ENCODE measurements at regions not wholly inside any gene's neighbourhood (a gene's known extent, or its start where the extent isn't known, plus 50 kb on each side); places are given as distances from the start of the nearest gene placed in this dataset.

DNA sequence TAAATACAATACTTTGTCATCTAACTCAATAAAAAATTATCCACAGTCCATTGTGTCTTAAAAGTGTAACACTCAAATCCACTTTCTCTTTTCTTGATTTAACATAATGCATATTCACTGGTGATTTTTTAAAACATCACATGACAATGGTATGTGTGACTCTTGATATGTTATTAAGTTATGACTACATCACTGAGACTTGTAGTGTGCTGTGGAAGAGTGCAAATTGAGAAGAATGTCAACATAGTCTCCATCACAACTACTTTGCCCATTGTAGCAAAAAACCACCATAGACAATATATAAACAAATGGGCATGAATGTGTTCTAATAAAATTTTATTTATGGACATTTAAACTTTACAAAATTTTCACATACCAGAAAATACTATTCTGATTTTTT is 380.7 kb upstream of the PMFBP1 start:
- intact Hi-C loops (cut with micrococcal nuclease): no loop called here
- Mint-ChIP-seq H3K27me3 (no peaks in the 10 kb centered on the region), H3K27ac (no peak overlapping the region), H3K4me1 (ENCODE audit: low read depth) (no peaks in the 10 kb centered on the region), H3K9me3 (peaks cover 20% of the 10 kb centered on the region), H3K36me3 (ENCODE audit: low read depth) (no peaks in the 10 kb centered on the region), H3K4me3 (no peak overlapping the region)

- peaks cover 29% of the 10 kb centered on the region for H3K9me3 Mint-ChIP-seq
- H3K4me1 Mint-ChIP-seq (ENCODE audit: low read depth): no peaks in the 10 kb centered on the region
- no peaks in the 10 kb centered on the region for H3K36me3 Mint-ChIP-seq (ENCODE audit: low read depth)
- H3K27ac Mint-ChIP-seq: no peak overlapping the region
- H3K27me3 Mint-ChIP-seq: no peaks in the 10 kb centered on the region
- no peak overlapping the region for H3K4me3 Mint-ChIP-seq
- intact Hi-C loops (cut with micrococcal nuclease): no loop called here
These were observed 379.7 kb upstream of the PMFBP1 start for GRCh38 chr16:72551649-72552048.

GRCh38 chr16:72549878-72550277 is 377.9 kb upstream of the PMFBP1 start:
- H3K4me3 Mint-ChIP-seq: no peak overlapping the region
- H3K4me1 Mint-ChIP-seq (ENCODE audit: low read depth): no peaks in the 10 kb centered on the region
- intact Hi-C loops (cut with micrococcal nuclease): no loop called here
- peaks cover 2% of the 10 kb centered on the region for H3K36me3 Mint-ChIP-seq (ENCODE audit: low read depth)
- peaks cover 47% of the 10 kb centered on the region for H3K9me3 Mint-ChIP-seq
- no peaks in the 10 kb centered on the region for H3K27me3 Mint-ChIP-seq
- no peak overlapping the region for H3K27ac Mint-ChIP-seq

DNA sequence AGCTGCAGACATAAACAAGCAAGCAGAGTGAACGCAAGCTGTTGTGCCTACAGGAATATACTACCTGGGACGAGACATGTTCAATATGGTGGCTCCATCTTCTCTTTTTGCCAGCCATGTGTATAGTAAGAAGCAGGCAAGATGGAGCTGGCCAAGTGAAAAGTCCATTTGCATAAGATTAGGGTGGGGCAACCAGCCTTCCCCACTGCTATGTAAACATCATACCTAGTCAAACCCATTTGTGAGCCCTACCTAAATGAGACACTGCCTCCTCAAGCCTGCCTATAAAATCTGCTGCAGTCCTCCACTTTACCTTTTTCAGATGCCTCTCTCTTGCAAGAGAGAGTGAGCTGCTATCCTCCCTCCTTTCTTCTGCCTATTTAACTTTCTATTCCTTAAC is 370.1 kb upstream of the PMFBP1 start:
- no peak overlapping the region for H3K27ac Mint-ChIP-seq
- no peak overlapping the region for H3K4me3 Mint-ChIP-seq
- H3K9me3 Mint-ChIP-seq: peaks cover 30% of the 10 kb centered on the region
- no peaks in the 10 kb centered on the region for H3K4me1 Mint-ChIP-seq (ENCODE audit: low read depth)
- H3K27me3 Mint-ChIP-seq: no peaks in the 10 kb centered on the region
- intact Hi-C loops (cut with micrococcal nuclease): no loop called here
- peaks cover 9% of the 10 kb centered on the region for H3K36me3 Mint-ChIP-seq (ENCODE audit: low read depth)

DNA sequence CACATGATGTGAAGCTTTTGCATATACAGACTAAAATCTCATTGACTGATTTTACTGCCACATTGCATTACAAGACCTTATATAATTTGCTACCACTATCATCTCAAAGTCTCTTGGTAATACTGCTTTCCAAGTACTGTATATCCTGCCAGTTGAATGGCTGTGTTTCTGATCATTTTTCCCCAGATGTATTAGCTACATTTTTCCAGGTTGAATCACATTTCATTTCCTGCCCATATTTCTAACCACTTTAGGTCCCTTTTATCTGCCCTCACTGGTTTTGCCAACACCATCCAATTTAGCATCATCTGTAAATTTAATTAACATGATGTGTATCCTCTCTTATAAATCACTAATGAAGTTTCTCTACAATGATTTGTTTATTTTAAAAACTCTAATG is 365.7 kb upstream of the PMFBP1 start:
- Mint-ChIP-seq H3K4me3 (no peak overlapping the region), H3K4me1 (ENCODE audit: low read depth) (no peaks in the 10 kb centered on the region), H3K36me3 (ENCODE audit: low read depth) (no peaks in the 10 kb centered on the region), H3K27me3 (no peaks in the 10 kb centered on the region), H3K27ac (no peak overlapping the region), H3K9me3 (no peaks in the 10 kb centered on the region)
- intact Hi-C loops (cut with micrococcal nuclease): no loop called here

GRCh38 chr16:72536723-72537435 is 364.9 kb upstream of the PMFBP1 start:
- no peaks in the 10 kb centered on the region for H3K4me1 Mint-ChIP-seq (ENCODE audit: low read depth)
- H3K4me3 Mint-ChIP-seq: no peak overlapping the region
- no peaks in the 10 kb centered on the region for H3K9me3 Mint-ChIP-seq
- no peak overlapping the region for H3K27ac Mint-ChIP-seq
- no peaks in the 10 kb centered on the region for H3K36me3 Mint-ChIP-seq (ENCODE audit: low read depth)
- intact Hi-C loops (cut with micrococcal nuclease): no loop called here
- H3K27me3 Mint-ChIP-seq: no peaks in the 10 kb centered on the region

- Mint-ChIP-seq H3K27me3 (no peaks in the 10 kb centered on the region), H3K36me3 (ENCODE audit: low read depth) (no peaks in the 10 kb centered on the region), H3K4me1 (ENCODE audit: low read depth) (peaks cover 5% of the 10 kb centered on the region), H3K27ac (no peak overlapping the region), H3K4me3 (no peak overlapping the region), H3K9me3 (peaks cover 18% of the 10 kb centered on the region)
- intact Hi-C loops (cut with micrococcal nuclease): no loop called here
These were observed 361.0 kb upstream of the PMFBP1 start for GRCh38 chr16:72532906-72533410.

- no peak overlapping the region for H3K27ac Mint-ChIP-seq
- H3K36me3 Mint-ChIP-seq (ENCODE audit: low read depth): no peaks in the 10 kb centered on the region
- intact Hi-C loops (cut with micrococcal nuclease): no loop called here
- H3K4me1 Mint-ChIP-seq (ENCODE audit: low read depth): peaks cover 5% of the 10 kb centered on the region
- H3K27me3 Mint-ChIP-seq: no peaks in the 10 kb centered on the region
- peaks cover 22% of the 10 kb centered on the region for H3K9me3 Mint-ChIP-seq
- no peak overlapping the region for H3K4me3 Mint-ChIP-seq
These were observed 358.5 kb upstream of the PMFBP1 start for GRCh38 chr16:72530434-72530833.

DNA sequence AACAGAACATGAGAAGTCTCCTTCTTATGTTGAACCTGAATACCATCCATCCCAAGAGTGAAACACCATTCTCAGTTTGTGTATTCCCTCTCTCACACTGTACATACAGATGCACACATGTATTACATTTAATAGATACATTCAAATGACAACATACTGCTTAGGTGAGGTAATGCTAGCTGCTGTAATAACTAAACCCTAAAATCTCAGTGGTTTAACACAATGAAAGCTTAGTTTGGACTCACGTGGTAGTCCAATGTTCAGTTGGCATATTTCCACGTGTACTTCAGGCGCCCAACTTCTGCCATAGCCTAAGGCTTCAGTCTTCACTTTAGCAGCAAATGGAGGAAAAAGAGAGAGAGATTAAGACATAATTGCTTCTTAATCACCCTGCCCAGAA is 351.1 kb upstream of the PMFBP1 start:
- intact Hi-C loops (cut with micrococcal nuclease): no loop called here
- H3K27ac Mint-ChIP-seq: no peak overlapping the region
- H3K36me3 Mint-ChIP-seq (ENCODE audit: low read depth): peaks cover 9% of the 10 kb centered on the region
- H3K4me1 Mint-ChIP-seq (ENCODE audit: low read depth): no peaks in the 10 kb centered on the region
- H3K9me3 Mint-ChIP-seq: peaks cover 25% of the 10 kb centered on the region
- no peaks in the 10 kb centered on the region for H3K27me3 Mint-ChIP-seq
- H3K4me3 Mint-ChIP-seq: no peak overlapping the region

- H3K27me3 Mint-ChIP-seq: no peaks in the 10 kb centered on the region
- no peak overlapping the region for H3K27ac Mint-ChIP-seq
- no peaks in the 10 kb centered on the region for H3K36me3 Mint-ChIP-seq (ENCODE audit: low read depth)
- peaks cover 8% of the 10 kb centered on the region for H3K9me3 Mint-ChIP-seq
- H3K4me1 Mint-ChIP-seq (ENCODE audit: low read depth): no peaks in the 10 kb centered on the region
- intact Hi-C loops (cut with micrococcal nuclease): no loop called here
- H3K4me3 Mint-ChIP-seq: no peak overlapping the region
These were observed 345.2 kb upstream of the PMFBP1 start for GRCh38 chr16:72517154-72517553.

DNA sequence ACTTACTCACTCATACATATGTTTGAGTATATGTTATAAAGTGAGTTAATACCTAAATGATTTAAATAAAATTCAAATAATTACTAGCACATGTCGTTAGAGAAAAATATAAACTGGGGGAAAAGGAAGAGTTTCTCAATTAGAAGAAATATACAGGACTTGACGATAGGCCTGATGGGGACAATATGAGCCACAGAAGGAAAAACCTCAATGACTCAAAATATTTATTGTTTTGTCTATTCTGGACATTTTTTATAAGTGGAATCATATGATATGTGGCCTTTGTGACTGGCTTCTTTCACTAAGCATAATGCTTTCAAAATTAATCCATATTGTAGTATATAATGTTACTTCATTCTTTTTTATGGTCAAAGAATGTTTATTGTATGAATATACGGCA is 339.2 kb upstream of the PMFBP1 start:
- H3K27me3 Mint-ChIP-seq: no peaks in the 10 kb centered on the region
- H3K4me3 Mint-ChIP-seq: no peak overlapping the region
- H3K9me3 Mint-ChIP-seq: no peaks in the 10 kb centered on the region
- no peak overlapping the region for H3K27ac Mint-ChIP-seq
- H3K4me1 Mint-ChIP-seq (ENCODE audit: low read depth): no peaks in the 10 kb centered on the region
- intact Hi-C loops (cut with micrococcal nuclease): no loop called here
- H3K36me3 Mint-ChIP-seq (ENCODE audit: low read depth): no peaks in the 10 kb centered on the region

GRCh38 chr16:72508191-72508590 is 336.2 kb upstream of the PMFBP1 start:
- intact Hi-C loops (cut with micrococcal nuclease): no loop called here
- H3K4me1 Mint-ChIP-seq (ENCODE audit: low read depth): no peaks in the 10 kb centered on the region
- H3K4me3 Mint-ChIP-seq: no peak overlapping the region
- no peak overlapping the region for H3K27ac Mint-ChIP-seq
- H3K27me3 Mint-ChIP-seq: no peaks in the 10 kb centered on the region
- no peaks in the 10 kb centered on the region for H3K9me3 Mint-ChIP-seq
- H3K36me3 Mint-ChIP-seq (ENCODE audit: low read depth): no peaks in the 10 kb centered on the region

- no peak overlapping the region for H3K4me3 Mint-ChIP-seq
- no peaks in the 10 kb centered on the region for H3K27me3 Mint-ChIP-seq
- intact Hi-C loops (cut with micrococcal nuclease): loop anchor here (5.0 kb wide), 2 partner anchors 695 to 1455 kb away; no protein-coding TSS in a partner anchor
- no peak overlapping the region for H3K27ac Mint-ChIP-seq
- H3K4me1 Mint-ChIP-seq (ENCODE audit: low read depth): no peaks in the 10 kb centered on the region
- no peaks in the 10 kb centered on the region for H3K9me3 Mint-ChIP-seq
- no peaks in the 10 kb centered on the region for H3K36me3 Mint-ChIP-seq (ENCODE audit: low read depth)
These were observed 330.6 kb upstream of the PMFBP1 start for GRCh38 chr16:72502594-72503005.

GRCh38 chr16:72501739-72502593 is 330.0 kb upstream of the PMFBP1 start:
- H3K9me3 Mint-ChIP-seq: no peaks in the 10 kb centered on the region
- no peaks in the 10 kb centered on the region for H3K4me1 Mint-ChIP-seq (ENCODE audit: low read depth)
- intact Hi-C loops (cut with micrococcal nuclease): loop anchor here (5.0 kb wide), 2 partner anchors 695 to 1455 kb away; no protein-coding TSS in a partner anchor
- no peaks in the 10 kb centered on the region for H3K36me3 Mint-ChIP-seq (ENCODE audit: low read depth)
- no peak overlapping the region for H3K27ac Mint-ChIP-seq
- H3K27me3 Mint-ChIP-seq: no peaks in the 10 kb centered on the region
- H3K4me3 Mint-ChIP-seq: no peak overlapping the region
